ENCODE measurements at regions not wholly inside any gene's neighbourhood (a gene's known extent, or its start where the extent isn't known, plus 50 kb on each side); places are given as distances from the start of the nearest gene placed in this dataset.

DNA sequence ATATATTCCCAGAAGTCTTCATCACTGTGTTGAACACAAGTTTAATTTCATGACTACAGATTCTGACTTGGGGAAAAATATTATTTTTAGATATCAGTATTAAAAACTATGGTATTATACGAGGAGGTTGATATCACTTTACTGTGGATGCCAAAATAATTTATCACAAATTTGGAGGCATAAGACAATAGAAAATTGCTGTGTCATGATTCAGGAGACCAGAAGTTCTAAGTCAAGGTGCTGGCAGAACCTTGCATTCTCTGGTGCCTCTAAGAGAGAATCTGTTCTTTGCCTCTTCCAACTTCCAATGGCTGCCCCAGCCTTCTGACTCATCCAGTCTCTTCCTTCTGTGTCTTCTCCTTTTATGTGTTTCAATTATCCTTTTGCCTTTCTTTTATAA, 325.0 kb upstream of the CNTN4 start:
- intact Hi-C loops (cut with DNase I): no loop called here
- TF ChIP-seq, protein P1, sequence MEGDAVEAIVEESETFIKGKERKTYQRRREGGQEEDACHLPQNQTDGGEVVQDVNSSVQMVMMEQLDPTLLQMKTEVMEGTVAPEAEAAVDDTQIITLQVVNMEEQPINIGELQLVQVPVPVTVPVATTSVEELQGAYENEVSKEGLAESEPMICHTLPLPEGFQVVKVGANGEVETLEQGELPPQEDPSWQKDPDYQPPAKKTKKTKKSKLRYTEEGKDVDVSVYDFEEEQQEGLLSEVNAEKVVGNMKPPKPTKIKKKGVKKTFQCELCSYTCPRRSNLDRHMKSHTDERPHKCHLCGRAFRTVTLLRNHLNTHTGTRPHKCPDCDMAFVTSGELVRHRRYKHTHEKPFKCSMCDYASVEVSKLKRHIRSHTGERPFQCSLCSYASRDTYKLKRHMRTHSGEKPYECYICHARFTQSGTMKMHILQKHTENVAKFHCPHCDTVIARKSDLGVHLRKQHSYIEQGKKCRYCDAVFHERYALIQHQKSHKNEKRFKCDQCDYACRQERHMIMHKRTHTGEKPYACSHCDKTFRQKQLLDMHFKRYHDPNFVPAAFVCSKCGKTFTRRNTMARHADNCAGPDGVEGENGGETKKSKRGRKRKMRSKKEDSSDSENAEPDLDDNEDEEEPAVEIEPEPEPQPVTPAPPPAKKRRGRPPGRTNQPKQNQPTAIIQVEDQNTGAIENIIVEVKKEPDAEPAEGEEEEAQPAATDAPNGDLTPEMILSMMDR (IDR thresholded peaks at IDR 0.05): no peak

DNA sequence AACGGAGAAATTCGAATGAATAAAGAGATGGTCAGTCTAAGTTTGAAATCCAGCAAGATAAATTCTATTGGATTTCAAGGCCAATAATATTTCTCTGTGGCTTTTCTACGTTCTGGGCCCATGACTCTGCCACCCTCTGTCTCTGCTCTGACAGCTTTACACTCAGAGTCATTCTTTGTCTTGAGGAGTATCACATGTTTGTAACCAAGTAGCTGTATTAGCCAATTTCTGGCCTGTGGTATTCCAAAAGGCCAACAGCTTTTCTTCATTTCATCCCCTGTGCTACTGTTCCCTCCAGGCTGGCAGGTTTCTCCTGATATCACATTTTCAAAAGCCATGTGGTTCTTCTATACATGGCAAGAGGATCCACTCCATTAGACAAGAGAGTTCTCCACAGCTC, 324.1 kb upstream of the CNTN4 start:
- Histone ChIP-seq H3K4me1 (no peaks in the 10 kb centered on the region), H3K4me3 (replicated peaks in 1 of 3) (no peak overlapping the region), H3K27ac (no peak overlapping the region), H3K27me3 (no peaks in the 10 kb centered on the region), H3K36me3 (no peaks in the 10 kb centered on the region), H3K9me3 (no peaks in the 10 kb centered on the region)
- WGBS, 2 donors: 81 to 82% methylated on average over 3 of the region's 3 CpGs
- intact Hi-C loops (cut with DNase I): no loop called here
- TF ChIP-seq POLR2A (IDR thresholded peaks at IDR 0.05): no peak
- TF ChIP-seq, protein P1 (IDR thresholded peaks at IDR 0.05): no peak
- no peak for DNase-seq

More for the DNA sequence above, 325.0 kb upstream of the CNTN4 start:
- Histone ChIP-seq H3K9me3 (no peaks in the 10 kb centered on the region), H3K27me3 (no peaks in the 10 kb centered on the region), H3K27ac (no peak overlapping the region), H3K4me3 (replicated peaks in 1 of 3) (no peak overlapping the region), H3K4me1 (no peaks in the 10 kb centered on the region), H3K36me3 (no peaks in the 10 kb centered on the region)
- WGBS, 2 donors: 30 to 72% methylated on average over 1 of the region's 1 CpG
- DNase-seq: no peak

DNA sequence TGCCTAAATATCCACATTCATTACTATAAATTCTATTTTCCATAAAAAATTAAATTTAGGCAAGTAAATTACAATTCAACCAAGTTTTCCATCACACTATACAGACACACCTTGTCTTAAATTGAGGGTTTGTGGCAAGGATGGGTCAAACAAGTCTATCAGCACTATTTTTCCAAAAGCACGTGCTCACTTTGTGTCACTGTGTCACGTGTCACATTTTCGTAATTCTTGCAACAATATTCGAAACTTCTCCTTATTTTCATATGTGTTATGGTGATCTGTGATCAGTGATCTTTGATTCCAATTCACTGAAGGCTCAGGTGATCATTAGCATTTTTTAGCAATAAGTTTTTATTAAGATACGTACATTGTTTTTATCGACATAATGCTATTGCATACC, 323.3 kb upstream of the CNTN4 start:
- no peak for DNase-seq
- TF ChIP-seq, protein P1 (IDR thresholded peaks at IDR 0.05): no peak
- no peak for TF ChIP-seq POLR2A (IDR thresholded peaks at IDR 0.05)
- Histone ChIP-seq H3K27me3 (no peaks in the 10 kb centered on the region), H3K4me3 (replicated peaks in 1 of 3) (no peak overlapping the region), H3K9me3 (no peaks in the 10 kb centered on the region), H3K36me3 (no peaks in the 10 kb centered on the region), H3K27ac (no peak overlapping the region), H3K4me1 (no peaks in the 10 kb centered on the region)
- intact Hi-C loops (cut with DNase I): no loop called here
- 88 to 89% methylated on average over 6 of the region's 6 CpGs for WGBS, 2 donors

DNA sequence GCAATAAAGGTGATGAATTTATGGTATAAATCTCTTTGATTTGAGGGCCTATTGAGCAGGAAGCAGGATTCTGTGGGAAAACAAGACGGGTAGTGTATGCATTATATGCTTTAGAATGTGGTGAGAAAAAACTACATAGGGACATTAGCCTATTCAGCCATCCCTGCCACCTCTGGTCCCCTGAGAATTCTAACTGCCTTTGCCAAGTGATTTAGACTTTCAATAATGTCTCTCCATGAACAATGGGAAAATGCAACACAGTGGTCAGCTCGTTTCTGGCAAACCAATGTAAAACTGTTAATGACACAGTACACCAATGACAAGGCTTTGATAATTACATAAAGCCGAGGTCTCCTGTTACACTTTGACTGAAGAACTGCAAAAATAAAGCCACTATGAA, 314.7 kb upstream of the CNTN4 start:
- Histone ChIP-seq H3K27me3 (no peaks in the 10 kb centered on the region), H3K36me3 (no peaks in the 10 kb centered on the region), H3K4me1 (no peaks in the 10 kb centered on the region), H3K27ac (no peak overlapping the region), H3K4me3 (replicated peaks in 1 of 3) (no peak overlapping the region), H3K9me3 (no peaks in the 10 kb centered on the region)
- TF ChIP-seq, protein P1 (IDR thresholded peaks at IDR 0.05): no peak
- TF ChIP-seq POLR2A (IDR thresholded peaks at IDR 0.05): no peak
- intact Hi-C loops (cut with DNase I): no loop called here
- WGBS, 2 donors: 70 to 76% methylated on average over 3 of the region's 3 CpGs
- no peak for DNase-seq

DNA sequence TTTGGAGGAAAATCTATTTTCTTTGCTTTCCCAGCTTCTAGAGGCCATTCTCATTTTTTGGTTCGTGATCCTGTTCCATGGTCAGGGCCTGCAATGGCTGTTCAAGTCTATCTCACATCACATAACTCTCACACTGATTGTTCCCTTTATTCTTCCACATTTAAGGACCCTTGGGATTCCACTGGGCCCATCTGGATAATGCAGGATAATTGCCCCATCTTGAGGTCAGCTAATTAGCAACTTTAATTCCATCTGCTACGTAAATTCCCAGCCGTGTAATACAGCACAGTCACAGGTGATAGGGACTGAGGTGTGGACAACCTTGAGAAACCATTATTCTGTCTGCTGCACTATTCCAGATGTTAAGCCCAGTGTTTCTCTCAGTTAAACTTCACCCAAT, 311.6 kb upstream of the CNTN4 start:
- no peaks in the 10 kb centered on the region for H3K27me3 ChIP-seq
- TF ChIP-seq POLR2A (IDR thresholded peaks at IDR 0.05): no peak
- TF ChIP-seq, protein P1 (IDR thresholded peaks at IDR 0.05): no peak
- H3K36me3 ChIP-seq: no peaks in the 10 kb centered on the region
- H3K27ac ChIP-seq: no peak overlapping the region
- no peak for DNase-seq
- intact Hi-C loops (cut with DNase I): no loop called here
- H3K4me1 ChIP-seq: no peaks in the 10 kb centered on the region
- H3K9me3 ChIP-seq: no peaks in the 10 kb centered on the region
- no peak overlapping the region for H3K4me3 ChIP-seq (replicated peaks in 1 of 3)
- 67 to 75% methylated on average over 3 of the region's 3 CpGs for WGBS, 2 donors
